Endothelial cell of umbilical vein (primary cell): ENCODE measurements at regions not wholly inside any gene's neighbourhood (a gene's known extent, or its start where the extent isn't known, plus 50 kb on each side); places are given as distances from the start of the nearest gene placed in this dataset.

ENCODE experiments used
- BruUV-seq: library from RNA; stranded (reverse); fragments of 400-500 nt; replicated peaks from 2 replicates; lab custom pipeline; 2021; lab: Mats Ljungman, UMichigan
- CTCF ChIA-PET: fragments of 300-600, 350-600 bp; sonication (Branson Sonifier 250); formaldehyde crosslinking; loops from one replicate; lab custom pipeline; 2021; ENCODE audit warnings: antibody characterized with exemption, inconsistent platforms; lab: Charles Lee
- POLR2A ChIA-PET: fragments of 300-600, 350-600 bp; sonication (Branson Sonifier 250); formaldehyde crosslinking; loops from one replicate; lab custom pipeline; 2021; ENCODE audit warnings: antibody characterized with exemption, inconsistent platforms; lab: Charles Lee
- DNase-seq: peaks from one replicate; pipeline ENCODE4 v3.0.0-alpha.2; 2011; ENCODE audit warnings: low read depth, low spot score
- FAIRE-seq: peaks from 2 replicates; lab custom pipeline; 2011; peaks lifted over from hg19 to GRCh38; lab: Jason Lieb, UNC
- H2AFZ ChIP-seq: 2 replicates; pipeline ENCODE4 v1.6.0; 2012; ENCODE audit warnings: low read depth, low read length, control low read depth, inconsistent platforms
- H3K27ac ChIP-seq: 2 replicates; pipeline ENCODE4 v1.5.1; 2011; ENCODE audit warnings: low read depth, mild to moderate bottlenecking, control low read depth, low read length, moderate library complexity; ENCODE audit not compliant: insufficient read depth
- H3K27me3 ChIP-seq, 2 experiments: 2 replicates each; pipeline versions ENCODE4 v1.6.0 to v1.6.1; 2011; ENCODE audit warnings: low read length in 2 of 2, mixed read lengths in 1 of 2; ENCODE audit not compliant: control insufficient read depth in 2 of 2, insufficient read depth in 2 of 2
- H3K36me3 ChIP-seq, 2 experiments: 2 replicates in 1 of 2; 3 replicates in 1 of 2; pipeline ENCODE4 v1.5.1; 2011; ENCODE audit warnings: low read length in 2 of 2, mild to moderate bottlenecking in 1 of 2, moderate library complexity in 1 of 2; ENCODE audit not compliant: control insufficient read depth in 2 of 2, insufficient read depth in 2 of 2; ENCODE audit errors: extremely low read depth in 1 of 2
- H3K4me1 ChIP-seq: 3 replicates; pipeline ENCODE4 v1.5.1; 2011; ENCODE audit warnings: mild to moderate bottlenecking, low read length; ENCODE audit not compliant: control insufficient read depth, insufficient read depth; ENCODE audit errors: extremely low read depth
- H3K4me2 ChIP-seq: 2 replicates; pipeline ENCODE4 v1.6.1; 2011; ENCODE audit warnings: low read length, control low read depth, mixed read lengths; ENCODE audit not compliant: insufficient read depth
- H3K4me3 ChIP-seq, 3 experiments: fragments of 200-600 bp in 1 of 3; sonication (generic), shearing (Covaris generic) in 1 of 3; replicated peaks in 1 of 3; 2 replicates each; pipeline ENCODE4 v1.5.1; 2011 to 2016; ENCODE audit warnings: control low read depth in 3 of 3, low read length in 3 of 3, mild to moderate bottlenecking in 2 of 3, inconsistent platforms in 1 of 3, low read depth in 1 of 3, moderate library complexity in 1 of 3; ENCODE audit not compliant: insufficient read depth in 1 of 3
- H3K79me2 ChIP-seq: 2 replicates; pipeline ENCODE4 v1.6.0; 2012; ENCODE audit warnings: low read length, inconsistent platforms; ENCODE audit not compliant: control insufficient read depth, insufficient read depth
- H3K9ac ChIP-seq: replicated peaks from 2 replicates; pipeline ENCODE3; 2011; ENCODE audit warnings: low read length, control low read depth; ENCODE audit not compliant: insufficient read depth; ENCODE audit errors: extremely low read depth
- H3K9me1 ChIP-seq: replicated peaks from 3 replicates; pipeline ENCODE4 v1.6.0; 2011; ENCODE audit warnings: mild to moderate bottlenecking, low read length; ENCODE audit not compliant: control insufficient read depth, insufficient read depth; ENCODE audit errors: extremely low read depth
- H3K9me3 ChIP-seq: replicated peaks from 2 replicates; pipeline ENCODE4 v1.5.1; 2012; ENCODE audit warnings: low read length, inconsistent platforms; ENCODE audit not compliant: control insufficient read depth, insufficient read depth
- H4K20me1 ChIP-seq: replicated peaks from 2 replicates; pipeline ENCODE3; 2011; ENCODE audit warnings: mild to moderate bottlenecking, low read length; ENCODE audit not compliant: control insufficient read depth, insufficient read depth; ENCODE audit errors: extremely low read depth
- CTCF ChIP-seq, 2 donors: IDR thresholded peaks; 1 replicate in 1 of 2; 2 replicates in 1 of 2; pipeline ENCODE4 v1.5.1; 2011; ENCODE audit warnings: low read length in 2 of 2, mild to moderate bottlenecking in 2 of 2, moderate library complexity in 2 of 2, control low read depth in 1 of 2, inconsistent platforms in 1 of 2, low read depth in 1 of 2; ENCODE audit not compliant: insufficient read depth in 1 of 2; ENCODE audit errors: extremely low read depth in 1 of 2
- EZH2 ChIP-seq: IDR thresholded peaks from 2 replicates; pipeline ENCODE4 v1.6.1; 2012; ENCODE audit warnings: borderline replicate concordance, low read depth, mild to moderate bottlenecking, moderate library complexity, low read length, inconsistent platforms; ENCODE audit not compliant: severe bottlenecking
- FOS ChIP-seq: IDR thresholded peaks from 2 replicates; pipeline ENCODE4 v1.6.1; 2011; ENCODE audit warnings: mild to moderate bottlenecking, low read length, moderate library complexity, borderline replicate concordance; ENCODE audit not compliant: insufficient read depth
- GATA2 ChIP-seq: IDR thresholded peaks from 2 replicates; pipeline ENCODE4 v1.7.0; 2011; ENCODE audit warnings: low read depth, mild to moderate bottlenecking, moderate library complexity, mixed read lengths, low read length; ENCODE audit not compliant: insufficient read length, insufficient read depth
- JUN ChIP-seq: IDR thresholded peaks from 2 replicates; pipeline ENCODE4 v1.6.1; 2011; ENCODE audit warnings: borderline replicate concordance, low read depth; ENCODE audit not compliant: insufficient read length, insufficient read depth
- MAX ChIP-seq: IDR thresholded peaks from 2 replicates; pipeline ENCODE4 v1.6.1; 2011; ENCODE audit not compliant: insufficient read depth, insufficient read length
- MYC ChIP-seq: IDR thresholded peaks from one replicate; pipeline ENCODE4 v1.6.1; 2011; ENCODE audit warnings: mild to moderate bottlenecking, low read depth, low read length
- POLR2A ChIP-seq: IDR thresholded peaks from 2 replicates; pipeline ENCODE4 v1.6.1; 2012; ENCODE audit warnings: low read depth, mild to moderate bottlenecking, control low read depth, low read length
- POLR2AphosphoS5 ChIP-seq: IDR thresholded peaks from 2 replicates; pipeline ENCODE4 v1.6.1; 2012; ENCODE audit warnings: low read depth, mild to moderate bottlenecking, control low read depth, low read length, moderate library complexity; ENCODE audit not compliant: insufficient read depth
- dilution Hi-C: fragments of 300-500 bp; cut with MboI; formaldehyde crosslinking; loops from one replicate; pipeline ENCODE4 v1.15.0; 2019; ENCODE audit warnings: low sequenced_read_pairs; ENCODE audit not compliant: extremely low pct_ligation_motif_present
- intact Hi-C: fragments of 100-400 bp; cut with micrococcal nuclease; formaldehyde crosslinking; loops from one replicate; pipeline ENCODE4 v1.10.0; 2022

- Histone ChIP-seq H3K27ac (no peak overlapping the region), H3K4me3 (no peak overlapping the region), H3K9me3 (no peaks in the 10 kb centered on the region), H3K9me1 (no peaks in the 10 kb centered on the region), H3K27me3 (no peaks in the 10 kb centered on the region), H4K20me1 (no peaks in the 10 kb centered on the region), H3K79me2 (no peaks in the 10 kb centered on the region), H3K4me2 (no peak overlapping the region), H2AFZ (no peak overlapping the region), H3K9ac (no peak overlapping the region), H3K4me1 (no peaks in the 10 kb centered on the region), H3K36me3 (no peaks in the 10 kb centered on the region)
- TF ChIP-seq MYC, result no peak
- CTCF ChIA-PET, result interaction anchor here (0.6 kb wide), 1 partner anchor 141 kb away, joined by 3 read pairs; no protein-coding TSS in a partner anchor
- dilution Hi-C loops (no loop called here), intact Hi-C loops (no loop called here)
- DNase-seq (no peak), FAIRE-seq (no peak)
- POLR2A ChIA-PET, result no interaction called here
- no TSS peak for BruUV-seq
Observed at GRCh38 chr2:7753777-7754176, 836.6 kb downstream of the RNF144A start.

GRCh38 chr2:7755879-7756278 lies 838.7 kb downstream of the RNF144A start:
- FAIRE-seq (no peak), DNase-seq (no peak)
- Histone ChIP-seq H3K4me3 (no peak overlapping the region), H3K4me1 (no peaks in the 10 kb centered on the region), H3K27ac (no peak overlapping the region), H3K4me2 (no peak overlapping the region), H2AFZ (no peak overlapping the region), H3K79me2 (no peaks in the 10 kb centered on the region), H4K20me1 (no peaks in the 10 kb centered on the region), H3K9ac (no peak overlapping the region), H3K27me3 (no peaks in the 10 kb centered on the region), H3K36me3 (no peaks in the 10 kb centered on the region), H3K9me3 (no peaks in the 10 kb centered on the region), H3K9me1 (no peaks in the 10 kb centered on the region)
- ChIA-PET CTCF (no interaction called here), POLR2A (no interaction called here)
- BruUV-seq, result no TSS peak
- no peak for TF ChIP-seq POLR2A
- TF ChIP-seq GATA2, result no peak
- no peak for TF ChIP-seq MAX
- no peak for TF ChIP-seq JUN
- TF ChIP-seq POLR2AphosphoS5, result no peak
- no peak for TF ChIP-seq CTCF (IDR thresholded peaks at IDR 0.05; ENCODE audit: extremely low read depth in 1 of 2, insufficient read depth in 1 of 2, low read depth in 1 of 2, low read length in 2 of 2)
- no peak for TF ChIP-seq EZH2
- TF ChIP-seq FOS, result no peak
- no peak for TF ChIP-seq MYC
- dilution Hi-C loops, result no loop called here
- intact Hi-C loops, result no loop called here
